Cerebellar nuclear complex (tissue), 1 donor: ENCODE measurements at regions not wholly inside any gene's neighbourhood (a gene's known extent, or its start where the extent isn't known, plus 50 kb on each side); places are given as distances from the start of the nearest gene placed in this dataset.

Experiments
- DNase-seq, 2 experiments: peaks; one replicate each; lab custom pipeline; 2025; lab: John Stamatoyannopoulos, UW

DNA sequence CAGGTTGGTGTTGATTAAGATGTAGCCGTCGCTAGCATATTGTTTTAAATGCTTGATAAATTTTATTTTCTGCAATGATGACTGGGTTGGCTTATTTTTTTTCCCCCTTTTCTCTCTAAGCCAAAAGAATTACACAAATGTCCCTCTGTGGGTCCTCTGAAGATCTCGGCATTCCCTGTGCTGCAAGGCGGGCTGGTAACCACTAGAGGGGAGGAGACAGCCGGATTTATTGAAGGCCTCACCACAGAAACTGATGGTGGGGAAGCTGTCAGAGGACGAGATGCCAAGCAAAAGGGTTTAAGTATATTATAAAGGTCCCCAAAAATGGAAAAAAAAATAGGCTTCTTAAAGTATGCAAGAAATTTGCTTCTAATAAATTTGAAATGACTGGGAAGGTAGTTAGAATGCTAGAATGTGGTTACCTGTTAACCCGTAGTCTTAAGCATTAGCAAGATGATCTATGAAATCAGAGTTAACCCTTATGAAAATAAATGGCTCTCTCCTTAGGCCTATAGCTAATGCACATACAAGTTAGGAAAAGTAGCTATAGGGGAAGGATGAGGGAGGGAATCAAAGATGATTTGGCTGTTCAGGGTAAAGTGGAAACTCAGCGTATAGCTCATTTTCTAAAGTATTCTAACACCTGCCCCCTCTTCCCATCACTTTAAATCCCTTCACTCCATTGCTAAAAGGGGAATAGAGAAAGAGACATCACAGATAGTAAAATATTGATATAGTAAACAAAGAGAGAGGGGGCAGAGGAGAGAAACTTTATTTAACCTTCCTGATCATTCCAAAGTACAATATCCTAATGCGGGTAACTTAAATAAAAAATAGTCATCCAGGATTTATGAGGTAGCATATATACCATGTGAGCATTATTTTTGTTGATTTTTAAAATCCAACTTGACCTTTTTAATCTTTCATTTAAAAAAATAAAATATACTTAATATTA lies 894.5 kb upstream of the POU3F3 start:
- no peak for DNase-seq

DNA sequence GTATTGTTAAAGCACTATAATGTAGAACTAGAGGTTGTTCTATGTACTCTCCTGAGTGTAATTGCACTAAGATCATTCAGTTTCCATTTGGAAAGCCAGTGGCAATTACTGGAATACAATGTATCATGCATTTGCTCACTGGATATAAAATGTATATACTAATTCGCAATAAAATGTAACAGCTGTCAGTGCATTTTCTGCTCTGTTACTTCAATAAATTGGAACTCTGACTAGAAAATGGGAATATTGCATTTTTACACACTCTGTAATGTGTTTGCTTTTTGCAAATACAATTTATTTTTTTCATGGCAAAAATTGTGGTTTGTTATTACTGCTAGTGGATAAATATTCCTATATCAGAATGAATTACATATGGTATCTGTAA lies 893.8 kb upstream of the POU3F3 start:
- DNase-seq: no peak

DNA sequence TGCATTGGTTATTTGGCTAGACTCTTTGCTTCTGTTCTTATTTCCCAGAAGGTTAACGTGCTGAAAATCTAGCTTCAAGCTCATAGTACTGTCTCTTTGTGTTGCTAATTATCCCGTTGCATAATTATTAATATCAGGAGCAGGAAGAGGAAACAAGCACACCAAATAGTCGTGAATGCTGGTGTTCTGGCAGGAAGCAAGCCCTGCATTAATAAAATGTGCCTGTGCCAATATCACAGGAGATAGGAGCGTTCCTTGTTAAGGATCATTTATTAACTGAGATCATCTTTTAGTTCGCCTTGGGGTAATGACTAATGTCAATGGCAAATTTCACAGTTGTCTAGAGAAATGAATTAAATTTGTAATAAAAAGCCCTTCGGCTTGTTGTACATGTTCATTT lies 893.0 kb upstream of the POU3F3 start:
- no peak for DNase-seq

GRCh38 chr2:103961862-103962261 lies 892.1 kb upstream of the POU3F3 start:
- no peak for DNase-seq

GRCh38 chr2:103962670-103963069 lies 891.2 kb upstream of the POU3F3 start:
- DNase-seq: no peak

DNA sequence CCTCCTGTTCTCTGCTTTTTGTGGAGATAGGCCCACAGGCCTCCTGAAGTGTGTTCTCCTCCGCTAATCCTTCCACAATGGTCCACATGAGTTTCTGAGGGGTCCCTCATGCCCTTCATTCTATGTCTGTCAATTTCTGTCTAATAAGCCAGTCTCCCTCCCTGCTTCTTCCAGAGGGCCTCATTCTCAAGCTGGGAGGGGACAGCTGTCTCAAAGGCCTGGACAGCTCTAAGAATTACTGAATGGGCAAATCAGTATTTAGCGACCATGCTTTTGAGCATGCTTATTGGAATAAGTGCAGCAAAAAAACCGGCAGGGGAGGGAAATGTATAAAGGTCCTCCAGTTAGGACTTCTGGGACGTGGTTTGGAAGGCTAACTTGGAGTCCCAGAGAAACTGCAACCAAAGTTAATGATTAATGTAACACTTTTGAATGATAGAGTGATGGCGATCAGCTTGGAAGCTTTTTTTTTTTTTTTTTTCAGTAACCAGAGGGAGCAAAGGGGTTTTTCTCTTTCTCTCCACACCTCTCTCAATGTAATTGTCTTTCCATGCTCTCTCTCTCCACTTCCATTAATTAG lies 890.7 kb upstream of the POU3F3 start:
- no peak for DNase-seq

GRCh38 chr2:103977241-103977640 lies 876.7 kb upstream of the POU3F3 start:
- DNase-seq: no peak

DNA sequence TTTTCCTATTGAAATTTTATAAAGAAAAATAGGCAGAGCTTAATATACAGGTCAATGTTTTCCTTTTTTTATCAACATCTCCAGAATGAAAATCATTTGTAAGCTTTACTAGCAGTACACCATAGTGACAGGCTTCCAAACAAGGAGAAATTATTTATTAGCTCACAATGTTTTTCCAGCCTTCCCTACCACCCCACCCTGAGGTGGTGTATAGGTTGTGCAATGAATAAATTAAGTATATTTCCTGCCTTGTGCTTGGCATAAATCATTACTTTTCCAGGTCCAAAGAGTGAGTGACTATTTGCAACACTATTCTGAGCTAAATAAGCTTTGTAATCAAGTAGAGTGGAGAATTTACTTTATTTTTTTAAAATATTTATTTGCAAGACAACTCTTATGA lies 876.2 kb upstream of the POU3F3 start:
- DNase-seq: no peak

GRCh38 chr2:103980401-103980800 lies 873.5 kb upstream of the POU3F3 start:
- DNase-seq: no peak

GRCh38 chr2:103982691-103983090 lies 871.2 kb upstream of the POU3F3 start:
- DNase-seq: no peak

GRCh38 chr2:103986001-103986400 lies 867.9 kb upstream of the POU3F3 start:
- no peak for DNase-seq

DNA sequence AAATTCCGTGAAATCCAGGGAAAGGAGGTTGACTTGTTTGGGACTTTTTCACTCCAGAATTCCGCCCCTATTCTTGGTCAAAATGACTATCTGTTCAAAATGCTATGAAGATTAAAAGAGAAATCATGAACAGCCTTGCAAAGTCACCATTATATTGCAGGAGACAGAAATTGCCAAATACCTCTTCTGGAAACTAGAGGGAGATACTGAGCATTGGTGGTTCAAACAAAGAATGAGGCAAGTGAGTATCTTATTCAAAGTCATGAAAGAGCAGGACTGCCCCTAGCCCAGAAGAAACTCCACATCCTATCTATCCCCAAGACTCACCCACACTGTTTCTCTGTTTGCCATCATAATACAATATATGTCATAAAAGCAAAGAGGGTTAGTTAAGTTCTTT lies 862.3 kb upstream of the POU3F3 start:
- DNase-seq: no peak

- DNase-seq: no peak
Observed at GRCh38 chr2:104004821-104005220, 849.1 kb upstream of the POU3F3 start.

DNA sequence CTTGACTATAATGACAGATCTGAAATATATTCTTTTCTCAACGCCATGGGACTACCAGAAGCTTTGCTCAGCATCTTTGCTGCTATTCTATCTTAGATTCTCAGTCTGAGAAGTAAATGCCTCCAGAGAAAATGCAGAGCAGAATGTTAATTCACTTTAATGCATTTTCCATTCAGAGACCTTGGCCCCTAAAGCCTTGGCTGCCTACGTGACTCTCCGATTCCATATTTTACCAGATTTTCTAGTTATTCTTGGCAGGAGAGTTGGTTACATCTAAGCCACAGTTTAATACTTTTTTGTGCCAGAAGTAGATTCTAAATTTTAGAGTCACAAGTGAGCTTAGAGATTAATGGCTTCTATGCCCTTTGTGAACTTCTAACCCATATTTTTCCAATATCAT lies 837.1 kb upstream of the POU3F3 start:
- DNase-seq: no peak

- no peak for DNase-seq
Observed at GRCh38 chr2:104023306-104023705, 830.6 kb upstream of the POU3F3 start.

GRCh38 chr2:104023765-104024164 lies 830.1 kb upstream of the POU3F3 start:
- no peak for DNase-seq

- no peak for DNase-seq
Observed at GRCh38 chr2:104025295-104025694, 828.6 kb upstream of the POU3F3 start.

DNA sequence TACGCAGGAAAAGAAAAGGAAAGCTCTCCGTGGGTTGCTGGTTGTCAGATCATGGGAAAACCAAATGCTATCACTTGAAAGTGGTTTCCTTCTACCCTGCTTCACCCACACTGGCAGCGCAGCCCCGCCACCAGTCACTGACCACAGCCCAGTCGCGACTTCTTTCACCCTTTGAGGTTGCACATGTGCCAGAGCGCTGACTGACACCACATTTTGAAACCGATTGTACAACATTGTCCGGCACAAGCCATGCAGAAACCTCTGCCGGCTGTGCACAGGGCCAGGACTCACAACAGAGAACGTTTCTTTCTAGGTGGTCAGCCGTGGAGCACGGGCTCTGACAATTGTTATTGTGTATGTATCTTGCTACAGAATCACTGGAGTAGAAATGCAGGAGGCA lies 827.2 kb upstream of the POU3F3 start:
- DNase-seq: no peak

GRCh38 chr2:104027321-104027720 lies 826.6 kb upstream of the POU3F3 start:
- DNase-seq: no peak

DNA sequence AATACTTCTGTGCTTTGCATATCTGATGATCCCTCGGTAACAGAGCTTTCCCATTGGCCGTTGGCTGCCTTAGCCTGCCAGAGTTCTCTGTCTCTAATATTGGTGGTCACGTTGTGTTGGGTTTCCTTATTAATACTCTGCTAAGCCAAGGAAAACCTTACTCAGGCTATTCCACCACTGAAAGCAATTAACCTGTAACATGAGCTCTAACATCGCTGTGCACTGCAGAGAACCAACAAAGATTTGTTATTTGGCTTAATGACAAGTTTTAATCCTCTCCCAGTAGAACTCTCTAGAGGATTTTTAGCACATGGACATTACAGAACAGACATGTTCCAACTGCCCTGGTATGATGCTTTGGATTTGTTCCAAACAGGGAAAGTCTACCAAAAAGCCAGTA lies 825.9 kb upstream of the POU3F3 start:
- DNase-seq: no peak

DNA sequence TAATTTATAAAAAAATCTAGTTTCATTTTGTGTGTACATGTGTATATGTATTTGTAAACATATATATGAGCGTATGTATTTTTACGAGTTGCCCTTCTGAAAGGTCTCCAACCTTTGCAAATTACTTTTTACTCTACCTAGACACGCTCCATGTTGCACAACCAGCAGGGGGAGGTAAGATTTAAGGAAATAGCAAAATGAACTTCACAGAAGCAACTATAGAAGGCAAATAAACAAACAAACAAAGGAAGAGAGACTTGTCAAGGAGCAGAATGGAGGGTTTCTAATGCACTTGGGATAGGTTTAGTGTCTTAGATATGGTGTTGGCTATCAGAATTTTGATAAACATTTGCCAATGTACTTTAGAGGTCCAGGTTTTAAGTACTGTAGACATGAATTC lies 820.5 kb upstream of the POU3F3 start:
- DNase-seq: no peak

- no peak for DNase-seq
Observed at GRCh38 chr2:104040771-104041170, 813.1 kb upstream of the POU3F3 start.

DNA sequence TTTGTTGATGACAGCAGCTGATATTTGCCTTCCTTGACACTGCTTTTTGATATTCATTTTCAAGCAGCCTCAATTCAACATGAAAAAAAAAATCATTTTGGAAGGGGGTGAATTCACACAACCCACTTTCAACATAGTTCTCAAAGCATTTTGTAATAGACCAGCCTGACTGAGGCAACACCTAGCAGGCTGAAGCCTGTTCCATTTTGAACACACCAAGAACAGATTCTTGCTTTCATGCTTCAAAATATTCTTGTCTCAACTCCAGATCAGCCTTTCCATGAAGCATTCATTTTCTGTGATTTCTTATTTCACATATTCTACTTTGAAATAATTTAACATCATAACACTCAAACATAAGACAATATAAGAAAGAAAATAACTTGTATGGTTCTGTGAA lies 812.6 kb upstream of the POU3F3 start:
- DNase-seq: no peak

DNA sequence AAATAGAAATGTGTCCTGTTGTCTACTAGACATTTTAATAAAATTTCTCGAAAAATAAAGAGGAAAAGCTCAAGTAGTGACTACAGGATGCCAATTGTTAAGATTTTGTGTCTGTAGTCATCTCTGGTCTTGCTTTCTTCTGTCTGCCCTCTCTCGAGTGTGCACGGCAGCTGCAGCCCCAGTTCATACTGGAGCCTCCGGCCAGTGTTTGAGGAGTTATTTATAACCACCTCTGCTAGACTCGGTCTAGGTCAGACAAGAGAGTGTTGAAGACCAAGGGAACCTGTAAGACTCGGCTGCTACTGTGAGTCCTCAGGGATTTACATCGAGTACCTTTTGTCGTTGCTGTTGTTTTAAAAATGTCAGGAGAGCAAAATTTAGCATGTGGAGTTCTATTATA lies 810.1 kb upstream of the POU3F3 start:
- DNase-seq: no peak
